Activated T-cell treated with anti-CD3 and anti-CD28 coated beads for 4 hours (primary cell): ENCODE measurements at regions not wholly inside any gene's neighbourhood (a gene's known extent, or its start where the extent isn't known, plus 50 kb on each side); places are given as distances from the start of the nearest gene placed in this dataset.
"Not testable (repeated sequence)": the region's sequence is repeated elsewhere in the genome, so short reads cannot be mapped to it uniquely, and the experiment has no call there.

Experiments
- DNase-seq: peaks from one replicate; pipeline ENCODE4 v3.0.0-alpha.2; 2020

GRCh38 chr1:9466780-9467758 is 72.2 kb upstream of the SLC25A33 start:
- no peak for DNase-seq

DNA sequence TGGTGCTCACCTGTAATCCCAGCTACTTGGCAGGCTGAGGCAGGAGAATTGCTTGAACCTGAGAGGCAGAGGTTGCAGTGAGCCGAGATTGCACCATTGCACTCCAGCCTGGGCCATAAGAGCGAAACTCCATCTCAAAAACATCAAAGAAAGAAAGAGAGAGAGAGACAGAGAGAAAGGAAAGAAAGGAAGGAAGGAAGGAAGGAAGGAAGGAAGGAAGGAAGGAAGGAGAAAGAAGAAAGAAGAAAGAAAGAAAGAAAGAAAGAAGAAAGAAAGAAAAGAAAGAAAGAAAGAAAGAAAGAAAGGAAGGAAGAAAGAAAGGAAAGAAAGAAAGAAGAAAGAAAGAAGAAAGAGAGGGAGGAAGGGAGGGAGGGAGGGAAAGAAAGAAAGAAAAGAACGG is 69.4 kb upstream of the SLC25A33 start:
- DNase-seq, result not testable (repeated sequence)

DNA sequence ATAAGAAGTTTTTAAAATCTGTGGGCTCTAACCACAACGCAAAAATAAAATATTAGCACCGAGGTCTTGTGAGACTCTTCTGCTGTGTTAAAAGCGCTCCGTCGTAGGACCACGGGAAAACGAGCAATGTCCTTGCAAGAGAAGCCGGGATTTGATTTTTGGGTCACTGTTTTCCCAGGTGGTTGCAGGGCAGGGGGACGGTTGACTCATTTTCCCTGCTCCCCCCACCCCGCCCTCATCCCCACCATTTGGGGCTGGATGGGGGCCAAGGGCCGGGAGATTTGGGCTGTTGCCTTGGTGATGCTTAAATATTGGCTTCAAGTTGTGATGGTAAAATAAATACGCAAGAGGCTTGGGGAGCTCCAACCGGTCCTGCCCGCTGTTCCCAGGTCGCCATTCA is 67.6 kb upstream of the SLC25A33 start:
- no peak for DNase-seq

GRCh38 chr1:9472386-9473031 is 66.8 kb upstream of the SLC25A33 start:
- no peak for DNase-seq

DNA sequence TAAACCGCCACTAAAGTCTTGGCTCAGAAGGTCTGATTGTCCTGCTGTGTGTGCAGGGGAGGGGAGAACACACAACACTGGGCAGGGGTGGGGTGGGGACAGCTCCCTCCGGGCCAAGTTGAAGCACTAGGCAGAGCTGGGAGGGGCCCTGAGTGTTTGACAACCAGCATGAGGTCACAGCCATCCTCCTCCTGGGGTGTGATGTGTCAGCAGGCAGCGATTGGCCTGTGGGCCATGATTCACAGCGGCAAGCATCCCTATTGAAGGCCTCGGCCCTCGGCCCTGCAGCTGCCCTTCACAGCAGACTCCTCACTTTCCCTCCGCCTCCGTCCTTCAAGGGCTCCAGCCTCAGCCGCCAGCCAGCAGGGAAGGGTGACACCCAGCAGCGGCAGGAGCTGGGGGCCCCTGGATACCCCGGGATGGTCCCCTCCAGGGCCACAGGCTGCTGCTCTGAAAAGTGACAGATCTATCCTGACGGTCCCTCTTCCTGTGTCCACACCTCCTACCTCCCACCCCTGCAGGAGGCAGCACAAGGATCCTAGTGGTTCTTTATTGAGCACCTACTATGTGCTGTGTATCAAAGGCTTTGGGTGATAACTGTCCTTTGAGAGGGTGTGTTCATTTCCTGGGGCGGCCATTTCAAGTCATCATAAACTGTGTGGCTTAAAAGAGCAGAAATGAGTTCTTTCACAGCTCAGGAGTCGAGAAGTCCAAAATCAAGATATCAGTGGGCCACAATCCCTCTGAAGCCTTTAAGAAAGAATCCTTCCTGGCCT is 66.0 kb upstream of the SLC25A33 start:
- no peak for DNase-seq

GRCh38 chr1:9475061-9475627 is 64.1 kb upstream of the SLC25A33 start:
- no peak for DNase-seq

- DNase-seq, result no peak
Measured at GRCh38 chr1:9476790-9477463, 62.3 kb upstream of the SLC25A33 start.

GRCh38 chr1:9477535-9477934 is 61.7 kb upstream of the SLC25A33 start:
- DNase-seq, result no peak

DNA sequence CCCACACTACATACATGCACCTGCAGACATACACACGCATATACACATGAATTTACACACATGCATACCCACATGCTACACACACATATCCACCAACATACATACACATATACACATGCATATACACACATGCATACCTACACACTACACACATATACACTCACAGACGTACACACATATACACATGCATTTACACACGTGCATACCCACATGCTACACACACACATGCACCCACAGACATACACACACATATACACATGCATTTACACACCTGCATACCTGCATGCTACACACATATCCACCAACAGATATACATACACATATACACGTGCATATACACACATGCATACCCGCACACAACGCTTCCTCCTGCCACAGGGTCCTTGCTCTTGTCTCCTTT is 61.2 kb upstream of the SLC25A33 start:
- no peak for DNase-seq

- DNase-seq, result no peak
Measured at GRCh38 chr1:9481048-9481447, 58.2 kb upstream of the SLC25A33 start.

DNA sequence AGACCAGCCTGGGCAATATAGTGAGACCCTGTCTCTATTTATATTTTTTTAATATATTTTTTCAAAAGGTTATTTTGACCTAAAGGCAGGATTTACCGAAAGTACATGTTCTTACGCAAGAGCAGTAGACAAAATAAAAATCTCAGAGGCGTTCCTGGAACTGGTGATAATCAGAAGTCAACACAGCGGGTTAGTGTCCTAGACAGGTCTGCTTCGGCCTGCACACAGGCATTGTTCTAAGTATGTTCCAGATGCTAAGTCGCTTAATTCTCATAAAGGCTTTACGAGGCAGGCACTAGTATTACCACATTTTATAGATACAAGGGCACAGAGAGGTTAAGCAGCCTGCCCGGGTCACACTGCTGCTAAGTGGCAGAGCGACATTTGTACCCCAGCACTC is 56.9 kb upstream of the SLC25A33 start:
- no peak for DNase-seq

GRCh38 chr1:9482816-9483572 is 56.3 kb upstream of the SLC25A33 start:
- no peak for DNase-seq

DNA sequence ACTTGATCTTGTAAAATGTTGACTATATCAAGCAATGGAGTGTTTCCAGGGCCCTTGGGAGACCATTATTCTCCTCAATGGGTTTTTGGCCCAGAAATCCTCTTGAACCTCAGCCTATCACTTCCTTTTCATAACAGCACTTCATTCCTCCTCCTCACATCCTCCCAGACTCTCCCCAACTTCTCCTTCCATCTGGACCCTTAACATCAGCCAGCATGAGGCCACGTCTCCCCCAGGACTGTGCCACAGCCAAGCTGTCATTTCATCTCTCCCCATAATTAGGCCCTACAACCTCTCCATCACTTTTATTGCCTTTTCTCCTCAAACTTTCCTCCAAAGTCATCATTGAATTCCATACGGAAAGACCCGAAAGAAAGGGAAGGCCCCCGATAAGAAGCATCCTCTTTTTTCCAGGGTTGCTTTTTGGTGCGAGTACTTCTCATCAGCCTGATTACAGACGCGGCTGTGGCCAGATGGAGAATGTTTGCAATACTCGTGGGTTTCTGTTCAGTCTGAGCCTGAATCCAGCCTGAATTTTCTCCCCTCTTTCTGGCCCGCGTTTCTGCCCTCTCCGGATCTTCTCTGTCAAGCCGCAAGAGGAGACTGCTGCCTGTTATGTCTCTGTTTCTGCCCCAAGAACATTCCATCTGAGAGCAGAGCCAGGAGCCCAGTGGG is 52.7 kb upstream of the SLC25A33 start:
- no peak for DNase-seq
